K562 (cell line): ENCODE measurements at regions not wholly inside any gene's neighbourhood (a gene's known extent, or its start where the extent isn't known, plus 50 kb on each side); places are given as distances from the start of the nearest gene placed in this dataset.

ENCODE experiments used
- ATAC-seq: fragments of 200-7000 bp; cut with Tn5 transposase; 3 replicates; pipeline ENCODE4 v1.9.1; 2020; ENCODE audit warnings: moderate library complexity
- BruUV-seq: library from RNA; stranded (reverse); fragments of 400-500 nt; replicated peaks from 2 replicates; lab custom pipeline; 2021; lab: Mats Ljungman, UMichigan
- CTCF ChIA-PET: fragments of 300-600 bp; formaldehyde crosslinking; extraction: SDS; loops from one replicate; lab custom pipeline; 2021; ENCODE audit warnings: low intra/inter-chr PET ratio; lab: Yijun Ruan, JAX
- POLR2A ChIA-PET: fragments of 300-600, 350-650 bp; sonication (Branson Sonifier 250); formaldehyde crosslinking; extraction: SDS; loops from one replicate; lab custom pipeline; 2021; ENCODE audit warnings: antibody characterized with exemption, inconsistent platforms; lab: Yijun Ruan, JAX
- DNase-seq, 4 experiments: peaks; one replicate each; pipeline versions ENCODE4 v3.0.0 to v3.0.0-alpha.2; 2011 to 2018; ENCODE audit warnings: low spot score in 3 of 4, mixed read lengths in 3 of 4; ENCODE audit errors: extremely low read depth in 1 of 4
- FAIRE-seq: peaks from 2 replicates; lab custom pipeline; 2011; peaks lifted over from hg19 to GRCh38; lab: Jason Lieb, UNC
- H2AFZ ChIP-seq: 2 replicates; pipeline ENCODE4 v1.6.0; 2011; ENCODE audit warnings: low read depth, low read length, control low read depth, inconsistent platforms
- H3K27ac ChIP-seq: fragments of 200-600 bp; 3 replicates; pipeline ENCODE4 v1.8.0; 2011; ENCODE audit warnings: low read depth, mild to moderate bottlenecking, control low read depth, inconsistent platforms, low read length, moderate library complexity, mixed read lengths; ENCODE audit errors: extremely low read depth
- H3K27me3 ChIP-seq, 2 experiments: fragments of 300-600 bp in 1 of 2; 2 replicates in 1 of 2; 3 replicates in 1 of 2; pipeline versions ENCODE4 v1.6.0 to v1.8.0; 2011; ENCODE audit warnings: inconsistent platforms in 2 of 2, low read length in 2 of 2, mild to moderate bottlenecking in 1 of 2, mixed read lengths in 1 of 2, moderate library complexity in 1 of 2; ENCODE audit not compliant: control insufficient read depth in 2 of 2, insufficient read depth in 2 of 2
- H3K36me3 ChIP-seq: fragments of 300-600 bp; 3 replicates; pipeline ENCODE4 v1.8.0; 2011; ENCODE audit warnings: mild to moderate bottlenecking, low read length, inconsistent platforms; ENCODE audit not compliant: control insufficient read depth, insufficient read depth
- H3K4me1 ChIP-seq, 2 experiments: fragments of 200-600 bp in 1 of 2; replicated peaks in 1 of 2; 2 replicates in 1 of 2; 3 replicates in 1 of 2; pipeline versions ENCODE4 v1.5.1 to v1.8.0; 2011; ENCODE audit warnings: inconsistent platforms in 2 of 2, low read length in 2 of 2, mild to moderate bottlenecking in 1 of 2, mixed read lengths in 1 of 2, moderate library complexity in 1 of 2; ENCODE audit not compliant: control insufficient read depth in 2 of 2, insufficient read depth in 2 of 2
- H3K4me2 ChIP-seq: 2 replicates; pipeline ENCODE4 v1.6.1; 2011; ENCODE audit warnings: low read length, control low read depth, inconsistent platforms, mixed read lengths; ENCODE audit not compliant: insufficient read depth
- H3K4me3 ChIP-seq: fragments of 200-600 bp; sonication (generic), shearing (Covaris generic); 2 replicates; pipeline ENCODE4 v1.5.1; 2016; ENCODE audit warnings: control low read depth, inconsistent platforms
- H3K79me2 ChIP-seq: fragments of 200-600 bp; 3 replicates; pipeline ENCODE4 v1.8.0; 2011; ENCODE audit warnings: low read length, inconsistent platforms; ENCODE audit not compliant: control insufficient read depth, insufficient read depth
- H3K9ac ChIP-seq, 2 experiments: 2 replicates each; pipeline versions ENCODE4 v1.6.0 to v1.6.1; 2011; ENCODE audit warnings: low read depth in 2 of 2, low read length in 2 of 2, control low read depth in 1 of 2, inconsistent platforms in 1 of 2, mild to moderate bottlenecking in 1 of 2, mixed read lengths in 1 of 2; ENCODE audit not compliant: insufficient read depth in 1 of 2
- H3K9me1 ChIP-seq: one replicate; pipeline ENCODE4 v1.6.0; 2011; ENCODE audit warnings: inconsistent platforms, mild to moderate bottlenecking, low read length, moderate library complexity; ENCODE audit not compliant: control insufficient read depth, insufficient read depth
- H3K9me3 ChIP-seq: replicated peaks from 2 replicates; pipeline ENCODE4 v1.5.1; 2011; ENCODE audit warnings: low read depth, low read length, inconsistent platforms; ENCODE audit not compliant: control insufficient read depth, insufficient read depth
- H4K20me1 ChIP-seq: replicated peaks from 2 replicates; pipeline ENCODE4 v1.6.1; 2011; ENCODE audit warnings: low read length, inconsistent platforms, mixed read lengths; ENCODE audit not compliant: control insufficient read depth, insufficient read depth
- ADNP ChIP-seq: fragments of 200-800 bp; sonication (Bioruptor generic); IDR thresholded peaks from 2 replicates; pipeline ENCODE4 v1.6.1; 2016; ENCODE audit warnings: missing genetic modification characterization, missing compliant biosample characterization
- CTCFL ChIP-seq: IDR thresholded peaks from 2 replicates; pipeline ENCODE4 v1.6.1; 2011; ENCODE audit warnings: borderline replicate concordance, low read depth, mild to moderate bottlenecking, moderate library complexity, low read length; ENCODE audit not compliant: insufficient read depth, poor library complexity, severe bottlenecking
- E2F8 ChIP-seq: fragments of 450-650 bp; IDR thresholded peaks from 2 replicates; pipeline ENCODE4 v1.7.1; 2018; ENCODE audit warnings: mild to moderate bottlenecking, low read depth; ENCODE audit not compliant: partially characterized antibody
- FOXA3 ChIP-seq, 2 experiments: fragments of 450-650 bp in 1 of 2; sonication (generic) in 1 of 2; formaldehyde crosslinking; IDR thresholded peaks in 1 of 2; conservative IDR thresholded peaks in 1 of 2; 2 replicates each; pipeline versions ENCODE4 v1.4.0 to v1.8.0; 2020 to 2022; ENCODE audit warnings: mild to moderate bottlenecking in 2 of 2, missing genetic modification reagents in 1 of 2
- GTF2E2 ChIP-seq: fragments of 200-800 bp; sonication (Bioruptor generic); IDR thresholded peaks from 2 replicates; pipeline ENCODE4 v1.6.1; 2016; ENCODE audit warnings: missing genetic modification characterization, missing compliant biosample characterization
- KAT8 ChIP-seq: fragments of 450-650 bp; IDR thresholded peaks from 2 replicates; pipeline ENCODE4 v1.6.1; 2016; ENCODE audit warnings: low read depth, mild to moderate bottlenecking
- ZBTB7A ChIP-seq: IDR thresholded peaks from 2 replicates; pipeline ENCODE4 v1.6.1; 2011; ENCODE audit warnings: low read depth, mild to moderate bottlenecking, low read length, moderate library complexity, borderline replicate concordance; ENCODE audit not compliant: control insufficient read depth
- ZNF224 ChIP-seq: sonication (generic); formaldehyde crosslinking; IDR thresholded peaks from 2 replicates; pipeline ENCODE4 v1.8.0; 2022; ENCODE audit warnings: mild to moderate bottlenecking, missing genetic modification reagents
- ZNF696 ChIP-seq: fragments of 250-450 bp; sonication (Bioruptor Pico); conservative IDR thresholded peaks from 2 replicates; pipeline ENCODE4 v1.4.0; 2020; ENCODE audit warnings: mild to moderate bottlenecking, moderate library complexity
- WGBS: fragments of 100-300 bp; shearing (Covaris generic); methylation state at CpG from one replicate; pipeline ENCODE4 v1.1.6; 2016; ENCODE audit warnings: low coverage, mixed read lengths; ENCODE audit not compliant: insufficient coverage; ENCODE audit errors: missing lambda C conversion rate; 5-methylcytosine and 5-hydroxymethylcytosine counted together
- in situ Hi-C: fragments of 300-500 bp; cut with MboI; formaldehyde crosslinking; loops from 4 replicates; pipeline ENCODE4 v1.15.0; 2018; ENCODE audit warnings: inconsistent platforms, mixed read lengths
- intact Hi-C: fragments of 100-400 bp; cut with micrococcal nuclease; formaldehyde crosslinking; loops from 2 replicates; pipeline ENCODE4 v1.14.2; 2022

- WGBS = no CpG with 5 or more reads among the region's 2 CpGs
- no peak for FAIRE-seq
- Histone ChIP-seq H4K20me1 (no peaks in the 10 kb centered on the region), H3K9me3 (no peaks in the 10 kb centered on the region), H2AFZ (no peak overlapping the region), H3K9ac (no peak overlapping the region), H3K4me3 (no peak overlapping the region), H3K36me3 (no peaks in the 10 kb centered on the region)
- in situ Hi-C loops = no loop called here
- TF ChIP-seq GTF2E2 (tag) (no peak), E2F8 (no peak), ZBTB7A (no peak), ZNF696 (CRISPR knock-in tag) (no peak), KAT8 (no peak), ZNF224 (no peak), CTCFL (no peak), FOXA3 (CRISPR knock-in tag; conservative IDR thresholded peaks at IDR 0.05 in 1 of 2, IDR thresholded peaks at IDR 0.05 in 1 of 2) (no peak), ADNP (tag) (no peak)
- TF ChIP-seq, all 486 proteins: peak for 0
- Histone ChIP-seq H3K79me2 (no peaks in the 10 kb centered on the region), H3K4me2 (no peak overlapping the region), H3K4me1 (no peaks in the 10 kb centered on the region), H3K27me3 (no peaks in the 10 kb centered on the region), H3K27ac (no peak overlapping the region), H3K9me1 (no peaks in the 10 kb centered on the region)
- DNase-seq (no peak), ATAC-seq (no peak)
- ChIA-PET POLR2A (no interaction called here), CTCF (no interaction called here)
- no TSS peak for BruUV-seq
- intact Hi-C loops = no loop called here
Measured at GRCh38 chrY:19015854-19016253, 242.3 kb upstream of the HSFY2 start.
